Suprapubic skin (tissue), 4 donors: ENCODE measurements at regions not wholly inside any gene's neighbourhood (a gene's known extent, or its start where the extent isn't known, plus 50 kb on each side); places are given as distances from the start of the nearest gene placed in this dataset.

Source experiments
- CTCF ChIP-seq, 2 donors: fragments of 200-600 bp in 1 of 2; fragments of 450-650 bp in 1 of 2; sonication (generic) in 1 of 2; IDR thresholded peaks; one replicate each; pipeline ENCODE4 v1.5.1; 2016 to 2019; ENCODE audit warnings: antibody characterized with exemption in 2 of 2, mild to moderate bottlenecking in 1 of 2, moderate library complexity in 1 of 2
- EP300 ChIP-seq: sonication (generic); formaldehyde crosslinking; IDR thresholded peaks from one replicate; pipeline ENCODE4 v1.6.1; 2017; ENCODE audit warnings: antibody characterized with exemption
- POLR2A ChIP-seq, 2 donors: fragments of 450-650 bp; IDR thresholded peaks; one replicate each; pipeline ENCODE4 v1.6.1; 2017; ENCODE audit warnings: antibody characterized with exemption in 2 of 2, mild to moderate bottlenecking in 2 of 2, moderate library complexity in 2 of 2
- POLR2AphosphoS5 ChIP-seq, 3 donors: sonication (generic); formaldehyde crosslinking; IDR thresholded peaks; one replicate each; pipeline ENCODE4 v1.6.1; 2017; ENCODE audit warnings: antibody characterized with exemption in 3 of 3

GRCh38 chr6:74646461-74646860 is 559.4 kb downstream of the COL12A1 start:
- TF ChIP-seq POLR2A (IDR thresholded peaks at IDR 0.05): no peak
- TF ChIP-seq CTCF (IDR thresholded peaks at IDR 0.05): no peak
- TF ChIP-seq POLR2AphosphoS5 (IDR thresholded peaks at IDR 0.05): no peak
- TF ChIP-seq EP300: no peak
